Kidney epithelial cell (primary cell): ENCODE measurements at regions not wholly inside any gene's neighbourhood (a gene's known extent, or its start where the extent isn't known, plus 50 kb on each side); places are given as distances from the start of the nearest gene placed in this dataset.

Experiments used
- DNase-seq: peaks from one replicate; pipeline ENCODE4 v3.0.0-alpha.2; 2010; ENCODE audit warnings: low read depth
- H3K27me3 ChIP-seq: 2 replicates; pipeline ENCODE4 v1.6.0; 2011; ENCODE audit warnings: low read length; ENCODE audit not compliant: control insufficient read depth, insufficient read depth
- H3K36me3 ChIP-seq: 2 replicates; pipeline ENCODE4 v1.5.1; 2011; ENCODE audit warnings: low read length; ENCODE audit not compliant: control insufficient read depth, insufficient read depth
- H3K4me3 ChIP-seq: 2 replicates; pipeline ENCODE4 v1.5.1; 2011; ENCODE audit warnings: low read depth, mild to moderate bottlenecking, control low read depth, low read length
- TF ChIP-seq, protein P1 (sequence below): IDR thresholded peaks from 2 replicates; pipeline ENCODE4 v1.5.1; 2011; ENCODE audit warnings: mild to moderate bottlenecking, moderate library complexity, low read length, control low read depth, inconsistent platforms; ENCODE audit not compliant: insufficient read depth, poor library complexity, severe bottlenecking

DNA sequence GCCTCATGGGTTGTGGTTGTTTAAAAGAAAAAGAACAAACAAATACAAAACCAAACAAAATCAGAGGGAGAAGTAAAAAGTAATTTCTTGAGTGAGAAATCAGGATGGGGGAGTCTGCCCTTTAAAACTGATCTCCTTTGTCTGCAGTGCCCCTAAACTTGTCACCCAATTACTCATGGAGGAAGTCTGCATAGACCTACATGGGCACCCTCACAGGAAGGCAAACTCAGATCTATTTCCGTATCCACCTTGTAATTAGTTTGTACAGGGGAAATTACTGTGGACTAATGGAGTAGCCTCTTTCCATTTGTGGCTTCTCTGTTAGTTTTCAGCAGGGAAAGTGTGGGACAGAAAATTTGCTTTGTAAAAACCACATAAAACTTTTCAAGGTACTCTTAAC lies 600.4 kb downstream of the ADGRL2 start:
- TF ChIP-seq, protein P1, sequence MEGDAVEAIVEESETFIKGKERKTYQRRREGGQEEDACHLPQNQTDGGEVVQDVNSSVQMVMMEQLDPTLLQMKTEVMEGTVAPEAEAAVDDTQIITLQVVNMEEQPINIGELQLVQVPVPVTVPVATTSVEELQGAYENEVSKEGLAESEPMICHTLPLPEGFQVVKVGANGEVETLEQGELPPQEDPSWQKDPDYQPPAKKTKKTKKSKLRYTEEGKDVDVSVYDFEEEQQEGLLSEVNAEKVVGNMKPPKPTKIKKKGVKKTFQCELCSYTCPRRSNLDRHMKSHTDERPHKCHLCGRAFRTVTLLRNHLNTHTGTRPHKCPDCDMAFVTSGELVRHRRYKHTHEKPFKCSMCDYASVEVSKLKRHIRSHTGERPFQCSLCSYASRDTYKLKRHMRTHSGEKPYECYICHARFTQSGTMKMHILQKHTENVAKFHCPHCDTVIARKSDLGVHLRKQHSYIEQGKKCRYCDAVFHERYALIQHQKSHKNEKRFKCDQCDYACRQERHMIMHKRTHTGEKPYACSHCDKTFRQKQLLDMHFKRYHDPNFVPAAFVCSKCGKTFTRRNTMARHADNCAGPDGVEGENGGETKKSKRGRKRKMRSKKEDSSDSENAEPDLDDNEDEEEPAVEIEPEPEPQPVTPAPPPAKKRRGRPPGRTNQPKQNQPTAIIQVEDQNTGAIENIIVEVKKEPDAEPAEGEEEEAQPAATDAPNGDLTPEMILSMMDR, result no peak
- H3K36me3 ChIP-seq, result no peaks in the 10 kb centered on the region

DNA sequence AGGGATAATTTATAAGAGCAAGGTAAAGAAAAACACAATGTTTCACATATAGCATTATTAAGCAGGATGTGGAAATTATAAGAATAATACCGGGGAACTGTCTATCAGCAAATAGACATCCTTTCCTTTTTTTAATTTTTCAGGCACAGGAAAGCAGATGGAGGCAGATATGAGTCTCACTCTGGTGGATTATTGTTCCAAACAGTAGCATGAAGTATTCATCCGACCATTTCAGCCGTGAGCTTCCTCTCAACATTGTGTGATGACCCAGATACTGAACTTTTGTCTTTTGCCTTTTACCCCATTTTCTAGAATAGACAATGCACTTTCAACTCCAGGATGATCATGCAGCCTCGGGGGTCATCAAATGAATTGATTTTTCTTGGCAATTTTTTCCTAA lies 599.8 kb downstream of the ADGRL2 start:
- Histone ChIP-seq H3K4me3 (no peak overlapping the region), H3K36me3 (no peaks in the 10 kb centered on the region), H3K27me3 (no peaks in the 10 kb centered on the region)
- no peak for DNase-seq
- TF ChIP-seq, protein P1, result no peak

More for the DNA sequence above, 600.4 kb downstream of the ADGRL2 start:
- Histone ChIP-seq H3K4me3 (no peak overlapping the region), H3K27me3 (no peaks in the 10 kb centered on the region)
- no peak for DNase-seq

DNA sequence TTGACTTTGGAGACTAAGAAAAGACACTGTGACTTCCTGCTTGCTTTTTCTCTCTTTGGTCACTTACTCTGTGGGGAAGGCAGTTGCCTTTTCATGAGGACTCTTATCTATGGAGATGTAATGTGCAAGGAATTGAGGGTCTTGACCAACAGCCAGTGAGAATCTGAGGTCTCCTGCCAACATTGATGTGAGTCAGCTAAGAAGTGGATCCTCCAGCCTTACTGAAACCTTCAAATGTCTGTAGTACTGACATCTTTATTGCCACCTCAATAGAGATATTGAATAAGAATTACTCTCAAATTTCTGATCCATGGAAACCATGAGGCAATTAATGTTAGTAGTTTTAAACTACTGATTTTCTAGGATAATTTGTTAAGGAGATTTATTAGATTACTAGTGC lies 598.4 kb downstream of the ADGRL2 start:
- TF ChIP-seq, protein P1, result no peak
- no peaks in the 10 kb centered on the region for H3K27me3 ChIP-seq
- no peak for DNase-seq
- no peak overlapping the region for H3K4me3 ChIP-seq
- H3K36me3 ChIP-seq, result no peaks in the 10 kb centered on the region

DNA sequence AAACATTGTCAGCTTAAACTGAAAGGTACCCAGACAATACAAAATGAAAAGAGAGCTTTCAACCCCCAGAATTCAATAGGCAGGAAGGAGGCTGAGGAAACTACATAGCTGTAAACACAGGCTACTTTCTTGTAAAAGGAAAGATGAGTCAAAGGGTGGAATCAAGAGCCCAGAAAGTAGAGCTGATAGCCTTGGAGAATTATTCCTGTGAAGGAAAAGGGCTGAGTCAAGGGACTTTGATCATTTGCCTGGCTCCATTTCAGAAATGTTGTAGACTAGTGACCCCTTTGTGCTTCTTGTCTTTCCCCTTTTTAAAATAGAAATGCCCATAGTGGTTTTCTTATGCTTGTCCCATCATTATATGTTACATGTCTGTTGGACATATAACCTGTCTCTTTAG lies 597.6 kb downstream of the ADGRL2 start:
- no peak for DNase-seq
- H3K36me3 ChIP-seq, result no peaks in the 10 kb centered on the region
- TF ChIP-seq, protein P1, result no peak
- no peak overlapping the region for H3K4me3 ChIP-seq
- H3K27me3 ChIP-seq, result no peaks in the 10 kb centered on the region

DNA sequence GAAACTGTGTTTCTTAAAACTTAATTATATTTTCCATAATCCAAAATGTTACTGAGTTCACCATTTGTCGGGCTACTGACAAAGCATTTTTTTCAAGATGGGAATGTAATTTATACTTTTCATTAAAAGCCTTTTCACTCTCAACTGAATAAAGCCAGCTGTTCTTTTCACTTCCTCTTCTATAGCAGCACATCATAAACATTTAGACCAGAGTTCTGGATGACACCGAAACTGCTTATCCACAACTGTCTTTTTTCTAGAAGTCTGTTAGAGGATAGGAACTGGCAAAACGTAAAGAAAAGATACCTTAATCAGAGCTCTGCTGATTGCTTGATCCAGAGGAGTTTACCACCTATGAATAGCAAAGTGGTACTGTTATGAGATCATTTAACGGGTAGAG lies 594.7 kb downstream of the ADGRL2 start:
- no peaks in the 10 kb centered on the region for H3K27me3 ChIP-seq
- DNase-seq, result no peak

DNA sequence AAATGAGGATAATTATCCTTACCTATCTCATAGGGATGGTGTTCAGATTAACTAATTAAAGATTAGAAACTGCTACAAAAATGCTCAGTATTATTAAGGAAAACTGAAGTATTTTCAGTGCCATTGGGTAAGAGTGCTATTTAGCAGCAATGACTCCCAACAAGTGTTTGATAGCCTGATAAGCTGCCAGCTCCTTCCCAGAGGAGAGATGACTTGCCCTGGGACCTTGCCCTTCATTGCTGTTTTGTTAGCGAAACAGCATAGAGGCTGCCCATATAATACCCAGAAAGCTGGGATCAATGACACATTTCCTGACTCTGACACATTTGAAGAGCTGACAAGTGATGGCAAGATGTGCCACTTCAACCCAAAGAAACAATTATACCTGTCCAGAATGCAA lies 592.2 kb downstream of the ADGRL2 start:
- H3K4me3 ChIP-seq, result no peak overlapping the region
- H3K27me3 ChIP-seq, result no peaks in the 10 kb centered on the region
- TF ChIP-seq, protein P1, result no peak
- no peaks in the 10 kb centered on the region for H3K36me3 ChIP-seq
- DNase-seq, result no peak

More for the DNA sequence above, 594.7 kb downstream of the ADGRL2 start:
- Histone ChIP-seq H3K36me3 (no peaks in the 10 kb centered on the region), H3K4me3 (no peak overlapping the region)
- TF ChIP-seq, protein P1, result no peak
